ENCODE measurements at regions not wholly inside any gene's neighbourhood (a gene's known extent, or its start where the extent isn't known, plus 50 kb on each side); places are given as distances from the start of the nearest gene placed in this dataset.

DNA sequence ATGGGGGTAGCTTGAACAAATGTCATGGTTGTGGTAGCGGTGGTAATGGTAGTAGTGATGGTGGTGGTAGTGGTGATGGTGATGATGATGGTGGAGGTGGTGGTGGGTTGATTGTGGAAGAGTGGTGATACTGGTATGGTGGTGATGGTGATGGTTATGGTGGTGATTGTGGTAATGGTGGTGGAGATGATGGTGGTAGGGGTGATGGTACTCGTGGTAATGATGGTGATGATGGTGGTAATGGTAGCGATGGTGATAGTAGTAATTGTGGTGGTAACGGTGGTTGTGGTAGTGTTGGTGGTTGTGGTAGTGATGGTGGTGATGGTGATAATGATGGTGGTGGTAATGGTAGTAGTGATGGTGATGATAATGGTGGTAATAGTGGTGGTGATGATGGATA is 65.7 kb upstream of the SDK1 start:
- H3K9ac ChIP-seq (ENCODE audit: low read length), result no peak overlapping the region
- no peaks in the 10 kb centered on the region for H3K27me3 ChIP-seq (ENCODE audit: insufficient read depth, low read length)
- H3K79me1 ChIP-seq (ENCODE audit: low read length), result no peaks in the 10 kb centered on the region
- H3K4ac ChIP-seq (ENCODE audit: low read depth, low read length), result no peak overlapping the region
- no peak overlapping the region for H3K18ac ChIP-seq (ENCODE audit: low read length)
- no peak overlapping the region for H3K4me2 ChIP-seq (ENCODE audit: low read length)
- H2BK5ac ChIP-seq (ENCODE audit: low read depth, low read length, poor library complexity), result no peak overlapping the region
- WGBS (ENCODE audit: extremely low coverage, insufficient coverage, insufficient read length), result no CpG with 5 or more reads among the region's 4 CpGs
- H3K4me3 ChIP-seq (ENCODE audit: low read depth, low read length), result peak overlapping the region; percentile 27
- H3K27ac ChIP-seq (ENCODE audit: low read depth, low read length), result no peak overlapping the region
- no peaks in the 10 kb centered on the region for H3K79me2 ChIP-seq (ENCODE audit: control insufficient read depth, insufficient read depth, low read length, poor library complexity)
- H3K14ac ChIP-seq (ENCODE audit: low read length), result no peak overlapping the region
- H2AFZ ChIP-seq (ENCODE audit: insufficient read depth, low read length, poor library complexity), result no peak overlapping the region
- H2BK12ac ChIP-seq (ENCODE audit: low read length), result no peak overlapping the region
- H4K8ac ChIP-seq (ENCODE audit: low read depth, low read length), result no peak overlapping the region
- no peak overlapping the region for H4K91ac ChIP-seq (ENCODE audit: low read depth, low read length)
- DNase-seq, result no peak
- H3K36me3 ChIP-seq (ENCODE audit: control insufficient read depth in 1 of 2, insufficient read depth in 2 of 2, low read length in 2 of 2), result no peaks in the 10 kb centered on the region
- no peaks in the 10 kb centered on the region for H3K4me1 ChIP-seq (ENCODE audit: control insufficient read depth in 1 of 2, insufficient read depth in 2 of 2, low read length in 2 of 2)
- no peak overlapping the region for H2BK120ac ChIP-seq (ENCODE audit: insufficient read depth, low read length, poor library complexity)
- H3K9me3 ChIP-seq (ENCODE audit: insufficient read depth, low read depth, low read length), result peaks cover 4% of the 10 kb centered on the region
- no peak overlapping the region for H2AK5ac ChIP-seq (ENCODE audit: low read length)
- no peak overlapping the region for H4K12ac ChIP-seq (ENCODE audit: low read depth, low read length)
- no peak overlapping the region for H3K23ac ChIP-seq (ENCODE audit: low read length)

DNA sequence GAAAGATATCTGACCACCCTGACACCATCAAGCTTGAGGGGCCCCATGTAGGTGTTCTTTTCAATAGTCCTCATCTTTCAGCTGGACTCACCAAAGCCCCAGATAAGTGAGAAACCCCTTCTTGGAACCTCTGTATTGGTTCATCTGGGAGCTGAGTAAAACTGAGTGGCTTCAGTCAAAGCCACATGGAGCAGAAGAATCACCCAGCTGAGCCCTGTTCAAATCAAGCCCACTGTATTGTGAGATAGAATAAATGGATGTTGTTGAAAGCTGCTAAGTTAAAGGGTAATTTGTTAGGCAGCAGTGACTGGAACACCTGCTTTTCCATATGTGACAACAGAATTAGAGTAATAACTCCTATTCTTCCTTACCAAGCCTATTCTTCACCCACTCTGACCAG is 64.8 kb upstream of the SDK1 start:
- H2AFZ ChIP-seq (ENCODE audit: insufficient read depth, low read length, poor library complexity), result no peak overlapping the region
- H3K14ac ChIP-seq (ENCODE audit: low read length), result no peak overlapping the region
- H3K79me2 ChIP-seq (ENCODE audit: control insufficient read depth, insufficient read depth, low read length, poor library complexity), result no peaks in the 10 kb centered on the region
- H2BK120ac ChIP-seq (ENCODE audit: insufficient read depth, low read length, poor library complexity), result no peak overlapping the region
- peaks cover 2% of the 10 kb centered on the region for H3K79me1 ChIP-seq (ENCODE audit: low read length)
- no peak overlapping the region for H2BK5ac ChIP-seq (ENCODE audit: low read depth, low read length, poor library complexity)
- H2BK12ac ChIP-seq (ENCODE audit: low read length), result no peak overlapping the region
- H3K9me3 ChIP-seq (ENCODE audit: insufficient read depth, low read depth, low read length), result peaks cover 4% of the 10 kb centered on the region
- H4K8ac ChIP-seq (ENCODE audit: low read depth, low read length), result no peak overlapping the region
- H3K4ac ChIP-seq (ENCODE audit: low read depth, low read length), result no peak overlapping the region
- H3K4me3 ChIP-seq (ENCODE audit: low read depth, low read length), result no peak overlapping the region
- DNase-seq, result no peak
- H3K9ac ChIP-seq (ENCODE audit: low read length), result no peak overlapping the region
- H3K23ac ChIP-seq (ENCODE audit: low read length), result no peak overlapping the region
- H3K18ac ChIP-seq (ENCODE audit: low read length), result no peak overlapping the region
- no peak overlapping the region for H2AK5ac ChIP-seq (ENCODE audit: low read length)
- no peak overlapping the region for H4K91ac ChIP-seq (ENCODE audit: low read depth, low read length)
- H3K27ac ChIP-seq (ENCODE audit: low read depth, low read length), result no peak overlapping the region
- no peaks in the 10 kb centered on the region for H3K27me3 ChIP-seq (ENCODE audit: insufficient read depth, low read length)
- no peak overlapping the region for H4K12ac ChIP-seq (ENCODE audit: low read depth, low read length)
- H3K4me1 ChIP-seq (ENCODE audit: control insufficient read depth in 1 of 2, insufficient read depth in 2 of 2, low read length in 2 of 2), result no peaks in the 10 kb centered on the region
- H3K4me2 ChIP-seq (ENCODE audit: low read length), result no peak overlapping the region
- no peaks in the 10 kb centered on the region for H3K36me3 ChIP-seq (ENCODE audit: control insufficient read depth in 1 of 2, insufficient read depth in 2 of 2, low read length in 2 of 2)

DNA sequence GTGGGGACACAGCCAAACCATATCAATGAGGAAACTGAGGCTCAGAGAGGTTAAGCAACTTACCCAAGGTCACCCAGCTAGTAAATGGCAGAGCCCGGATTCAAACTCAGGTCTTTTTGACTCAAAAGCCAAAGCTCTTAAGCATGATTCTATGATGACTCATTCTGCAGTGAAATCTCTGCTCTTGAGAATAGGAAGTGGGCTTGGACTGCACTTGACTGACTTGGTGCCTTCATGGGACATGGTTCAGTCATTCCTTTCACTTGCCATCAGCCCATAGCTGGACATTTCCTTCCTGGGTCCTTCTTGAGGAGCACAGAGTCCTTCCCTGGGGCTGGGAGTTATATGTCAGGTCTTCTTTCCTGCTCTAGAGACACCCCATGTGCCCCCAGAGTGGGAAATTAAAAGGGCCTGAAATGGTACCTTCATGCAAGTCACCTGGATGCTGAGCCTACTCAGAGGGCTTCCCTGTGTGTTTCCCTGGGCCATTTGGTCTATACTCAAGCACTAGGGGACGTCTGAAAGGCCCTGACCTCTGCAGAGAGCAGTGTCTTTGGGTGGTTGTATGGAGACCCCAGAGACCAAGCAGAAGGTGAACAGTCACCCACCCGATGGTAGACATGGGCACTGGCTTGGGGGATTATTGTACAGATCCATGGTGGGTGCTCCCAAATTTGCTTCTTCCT is 62.4 kb upstream of the SDK1 start:
- H3K4me1 ChIP-seq (ENCODE audit: control insufficient read depth in 1 of 2, insufficient read depth in 2 of 2, low read length in 2 of 2), result peaks cover 7% of the 10 kb centered on the region in 2 experiments
- H3K14ac ChIP-seq (ENCODE audit: low read length), result no peak overlapping the region
- H3K27me3 ChIP-seq (ENCODE audit: insufficient read depth, low read length), result no peaks in the 10 kb centered on the region
- H3K23ac ChIP-seq (ENCODE audit: low read length), result no peak overlapping the region
- DNase-seq, result no peak
- no peak overlapping the region for H3K4me2 ChIP-seq (ENCODE audit: low read length)
- no peak overlapping the region for H2AFZ ChIP-seq (ENCODE audit: insufficient read depth, low read length, poor library complexity)
- H3K36me3 ChIP-seq (ENCODE audit: control insufficient read depth in 1 of 2, insufficient read depth in 2 of 2, low read length in 2 of 2), result no peaks in the 10 kb centered on the region
- WGBS (ENCODE audit: extremely low coverage, insufficient coverage, insufficient read length), result no CpG with 5 or more reads among the region's 3 CpGs
- H2BK12ac ChIP-seq (ENCODE audit: low read length), result no peak overlapping the region
- H3K4ac ChIP-seq (ENCODE audit: low read depth, low read length), result no peak overlapping the region
- H3K4me3 ChIP-seq (ENCODE audit: low read depth, low read length), result no peak overlapping the region
- H2BK120ac ChIP-seq (ENCODE audit: insufficient read depth, low read length, poor library complexity), result no peak overlapping the region
- no peaks in the 10 kb centered on the region for H3K79me2 ChIP-seq (ENCODE audit: control insufficient read depth, insufficient read depth, low read length, poor library complexity)
- no peak overlapping the region for H3K27ac ChIP-seq (ENCODE audit: low read depth, low read length)
- H2BK5ac ChIP-seq (ENCODE audit: low read depth, low read length, poor library complexity), result no peak overlapping the region
- H4K8ac ChIP-seq (ENCODE audit: low read depth, low read length), result no peak overlapping the region
- peaks cover 4% of the 10 kb centered on the region for H3K9me3 ChIP-seq (ENCODE audit: insufficient read depth, low read depth, low read length)
- peaks cover 7% of the 10 kb centered on the region for H3K79me1 ChIP-seq (ENCODE audit: low read length)
- no peak overlapping the region for H4K12ac ChIP-seq (ENCODE audit: low read depth, low read length)
- no peak overlapping the region for H3K9ac ChIP-seq (ENCODE audit: low read length)
- no peak overlapping the region for H2AK5ac ChIP-seq (ENCODE audit: low read length)
- H4K91ac ChIP-seq (ENCODE audit: low read depth, low read length), result no peak overlapping the region
- H3K18ac ChIP-seq (ENCODE audit: low read length), result no peak overlapping the region

GRCh38 chr7:3239291-3239691 is 61.8 kb upstream of the SDK1 start:
- peaks cover 4% of the 10 kb centered on the region for H3K9me3 ChIP-seq (ENCODE audit: insufficient read depth, low read depth, low read length)
- H4K12ac ChIP-seq (ENCODE audit: low read depth, low read length), result no peak overlapping the region
- DNase-seq, result no peak
- no peak overlapping the region for H3K4me2 ChIP-seq (ENCODE audit: low read length)
- H4K8ac ChIP-seq (ENCODE audit: low read depth, low read length), result no peak overlapping the region
- no peak overlapping the region for H4K91ac ChIP-seq (ENCODE audit: low read depth, low read length)
- H2BK12ac ChIP-seq (ENCODE audit: low read length), result peak overlapping the region; percentile 15
- H2BK5ac ChIP-seq (ENCODE audit: low read depth, low read length, poor library complexity), result no peak overlapping the region
- H3K36me3 ChIP-seq (ENCODE audit: control insufficient read depth in 1 of 2, insufficient read depth in 2 of 2, low read length in 2 of 2), result no peaks in the 10 kb centered on the region
- H3K4me1 ChIP-seq (ENCODE audit: control insufficient read depth in 1 of 2, insufficient read depth in 2 of 2, low read length in 2 of 2), result peaks cover 13 to 14% of the 10 kb centered on the region in 2 experiments
- H2AK5ac ChIP-seq (ENCODE audit: low read length), result peak overlapping the region; percentile 18
- H3K14ac ChIP-seq (ENCODE audit: low read length), result no peak overlapping the region
- H3K4ac ChIP-seq (ENCODE audit: low read depth, low read length), result no peak overlapping the region
- WGBS (ENCODE audit: extremely low coverage, insufficient coverage, insufficient read length), result no CpG with 5 or more reads among the region's 12 CpGs
- H3K27me3 ChIP-seq (ENCODE audit: insufficient read depth, low read length), result no peaks in the 10 kb centered on the region
- H2AFZ ChIP-seq (ENCODE audit: insufficient read depth, low read length, poor library complexity), result no peak overlapping the region
- H3K27ac ChIP-seq (ENCODE audit: low read depth, low read length), result no peak overlapping the region
- H3K79me2 ChIP-seq (ENCODE audit: control insufficient read depth, insufficient read depth, low read length, poor library complexity), result no peaks in the 10 kb centered on the region
- H3K9ac ChIP-seq (ENCODE audit: low read length), result no peak overlapping the region
- H3K23ac ChIP-seq (ENCODE audit: low read length), result no peak overlapping the region
- H3K18ac ChIP-seq (ENCODE audit: low read length), result no peak overlapping the region
- no peak overlapping the region for H3K4me3 ChIP-seq (ENCODE audit: low read depth, low read length)
- peaks cover 13% of the 10 kb centered on the region for H3K79me1 ChIP-seq (ENCODE audit: low read length)
- H2BK120ac ChIP-seq (ENCODE audit: insufficient read depth, low read length, poor library complexity), result no peak overlapping the region

Data from trophoblast cell (in vitro differentiated cells and primary cell).